ENCODE measurements at regions not wholly inside any gene's neighbourhood (a gene's known extent, or its start where the extent isn't known, plus 50 kb on each side); places are given as distances from the start of the nearest gene placed in this dataset.
"Not testable (repeated sequence)": the region's sequence is repeated elsewhere in the genome, so short reads cannot be mapped to it uniquely, and the experiment has no call there.

DNA sequence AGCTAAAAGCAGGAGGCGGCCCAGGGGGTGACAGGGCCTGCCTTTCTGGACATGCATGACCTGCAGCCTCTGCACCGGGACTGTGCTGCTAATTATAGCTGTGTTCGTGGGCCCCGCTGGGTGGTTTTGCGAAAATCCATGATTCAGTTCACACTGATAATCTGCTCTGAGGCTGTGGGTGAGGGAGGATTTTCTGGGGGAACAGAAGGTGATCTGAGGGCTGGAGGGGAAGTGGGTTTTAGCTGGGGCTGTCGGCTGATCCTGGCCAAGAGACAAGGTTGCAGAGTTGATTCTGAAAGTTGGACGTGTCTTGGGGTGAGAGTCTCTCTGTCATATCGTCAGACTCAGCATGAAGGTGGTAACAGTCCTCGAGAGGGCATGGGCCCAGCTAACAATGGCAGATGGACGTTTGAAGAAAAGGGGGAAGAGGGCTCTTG, 187.5 kb upstream of the ZNF469 start:
- H3K9me3 ChIP-seq (ENCODE audit: control insufficient read depth in 3 of 3, low read length in 3 of 3), result no peaks in the 10 kb centered on the region
- H3K27me3 ChIP-seq (ENCODE audit: control insufficient read depth in 3 of 3, insufficient read depth in 3 of 3, low read length in 3 of 3), result peaks cover 0 to 7% (median 0%) of the 10 kb centered on the region in 3 donors
- H3K36me3 ChIP-seq (ENCODE audit: control insufficient read depth in 3 of 3, insufficient read depth in 3 of 3, low read length in 3 of 3), result no peaks in the 10 kb centered on the region
- H3K27ac ChIP-seq (ENCODE audit: low read depth, low read length), result peak overlapping the region; percentile 73
- H3K4me1 ChIP-seq (ENCODE audit: control insufficient read depth in 3 of 3, insufficient read depth in 3 of 3, low read length in 3 of 3), result peaks cover 5 to 11% (median 7%) of the 10 kb centered on the region in 3 donors
- peak overlapping the region in 1 of 3 donors; percentile 74 for H3K9ac ChIP-seq (ENCODE audit: low read depth in 1 of 3, low read length in 3 of 3)
- H3K4me3 ChIP-seq (ENCODE audit: low read length in 3 of 3), result no peak overlapping the region

DNA sequence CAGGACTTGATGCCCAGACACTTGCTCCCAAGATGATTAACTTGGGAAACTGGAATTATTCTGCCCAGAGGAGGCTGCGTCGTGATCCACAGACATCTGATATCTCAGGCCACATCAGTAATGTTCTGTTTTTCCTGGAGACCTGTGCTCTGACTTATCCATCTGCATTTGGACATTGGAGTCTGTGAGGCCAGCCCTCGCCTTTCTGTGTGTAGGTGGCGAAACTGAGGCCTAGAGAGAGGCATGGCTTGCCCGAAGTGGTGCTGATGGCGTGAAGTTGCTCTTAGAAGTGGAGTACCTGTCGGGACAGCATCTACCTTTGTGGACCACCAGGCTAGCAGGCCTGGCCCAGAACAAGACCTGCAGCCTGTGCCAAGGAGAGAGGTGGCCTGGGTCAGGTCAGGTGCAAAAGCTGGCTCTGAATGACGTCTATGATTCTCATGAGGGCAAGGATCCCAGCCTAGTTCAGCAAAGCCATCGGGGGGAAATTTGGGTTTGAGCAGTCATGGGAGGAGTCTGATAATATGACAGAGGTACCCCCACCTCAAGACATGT, 186.8 kb upstream of the ZNF469 start:
- Histone ChIP-seq H3K9ac (ENCODE audit: low read depth in 1 of 3, low read length in 3 of 3) (no peak overlapping the region), H3K27ac (ENCODE audit: low read depth, low read length) (no peak overlapping the region), H3K9me3 (ENCODE audit: control insufficient read depth in 3 of 3, low read length in 3 of 3) (no peaks in the 10 kb centered on the region), H3K27me3 (ENCODE audit: control insufficient read depth in 3 of 3, insufficient read depth in 3 of 3, low read length in 3 of 3) (peaks cover 0 to 7% (median 0%) of the 10 kb centered on the region in 3 donors), H3K36me3 (ENCODE audit: control insufficient read depth in 3 of 3, insufficient read depth in 3 of 3, low read length in 3 of 3) (no peaks in the 10 kb centered on the region), H3K4me1 (ENCODE audit: control insufficient read depth in 3 of 3, insufficient read depth in 3 of 3, low read length in 3 of 3) (peaks cover 5 to 11% (median 7%) of the 10 kb centered on the region in 3 donors), H3K4me3 (ENCODE audit: low read length in 3 of 3) (no peak overlapping the region)

DNA sequence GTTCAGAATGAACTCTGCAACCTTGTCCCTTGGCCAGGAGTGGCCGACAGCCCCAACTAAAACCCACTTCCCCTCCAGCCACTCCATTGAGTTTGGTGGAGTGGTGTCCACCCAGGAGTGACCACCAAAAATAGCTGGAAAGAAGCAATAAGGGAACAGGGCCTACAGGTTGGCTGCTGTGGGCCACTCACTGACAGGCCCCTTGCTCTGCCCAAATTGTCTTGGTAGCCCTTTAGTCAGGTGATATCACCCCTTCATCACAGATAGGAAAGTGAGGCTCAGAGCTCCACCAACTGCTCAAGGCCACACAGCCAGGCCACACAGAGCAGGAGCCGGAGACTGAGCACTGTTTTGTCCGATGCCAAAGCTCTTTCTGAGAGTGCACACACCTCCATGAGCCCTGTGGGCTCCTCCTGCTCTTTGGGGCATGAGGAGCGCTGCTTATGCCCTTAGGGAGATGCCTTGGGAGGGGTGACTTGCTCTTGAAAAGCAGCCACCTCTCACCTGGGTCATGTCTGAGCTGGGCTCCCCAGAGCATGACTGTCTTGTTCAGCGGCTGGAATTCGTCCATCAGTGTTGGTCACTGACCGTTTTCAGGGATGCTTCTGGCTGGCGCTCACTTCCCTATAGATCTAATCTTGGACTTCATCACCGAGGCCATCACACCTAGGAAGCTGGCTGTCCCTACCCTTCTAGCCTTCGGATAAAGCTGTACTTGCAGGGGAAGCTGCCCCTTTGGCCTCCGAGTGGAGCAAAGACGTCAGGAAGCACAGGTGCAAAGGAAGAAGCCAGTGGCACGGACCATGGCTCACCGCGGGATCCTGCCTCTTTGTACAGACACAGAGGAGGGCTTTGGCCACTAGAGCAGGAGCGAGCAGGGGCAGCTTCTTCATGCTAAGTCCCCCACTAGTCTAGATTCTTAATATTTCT, 186.0 kb upstream of the ZNF469 start:
- H3K9me3 ChIP-seq (ENCODE audit: control insufficient read depth in 3 of 3, low read length in 3 of 3), result no peaks in the 10 kb centered on the region
- H3K27me3 ChIP-seq (ENCODE audit: control insufficient read depth in 3 of 3, insufficient read depth in 3 of 3, low read length in 3 of 3), result peaks cover 0 to 10% (median 0%) of the 10 kb centered on the region in 3 donors
- H3K36me3 ChIP-seq (ENCODE audit: control insufficient read depth in 3 of 3, insufficient read depth in 3 of 3, low read length in 3 of 3), result no peaks in the 10 kb centered on the region
- H3K4me3 ChIP-seq (ENCODE audit: low read length in 3 of 3), result no peak overlapping the region
- H3K27ac ChIP-seq (ENCODE audit: low read depth, low read length), result no peak overlapping the region
- H3K9ac ChIP-seq (ENCODE audit: low read depth in 1 of 3, low read length in 3 of 3), result no peak overlapping the region
- H3K4me1 ChIP-seq (ENCODE audit: control insufficient read depth in 3 of 3, insufficient read depth in 3 of 3, low read length in 3 of 3), result peaks cover 5 to 11% (median 7%) of the 10 kb centered on the region in 3 donors

DNA sequence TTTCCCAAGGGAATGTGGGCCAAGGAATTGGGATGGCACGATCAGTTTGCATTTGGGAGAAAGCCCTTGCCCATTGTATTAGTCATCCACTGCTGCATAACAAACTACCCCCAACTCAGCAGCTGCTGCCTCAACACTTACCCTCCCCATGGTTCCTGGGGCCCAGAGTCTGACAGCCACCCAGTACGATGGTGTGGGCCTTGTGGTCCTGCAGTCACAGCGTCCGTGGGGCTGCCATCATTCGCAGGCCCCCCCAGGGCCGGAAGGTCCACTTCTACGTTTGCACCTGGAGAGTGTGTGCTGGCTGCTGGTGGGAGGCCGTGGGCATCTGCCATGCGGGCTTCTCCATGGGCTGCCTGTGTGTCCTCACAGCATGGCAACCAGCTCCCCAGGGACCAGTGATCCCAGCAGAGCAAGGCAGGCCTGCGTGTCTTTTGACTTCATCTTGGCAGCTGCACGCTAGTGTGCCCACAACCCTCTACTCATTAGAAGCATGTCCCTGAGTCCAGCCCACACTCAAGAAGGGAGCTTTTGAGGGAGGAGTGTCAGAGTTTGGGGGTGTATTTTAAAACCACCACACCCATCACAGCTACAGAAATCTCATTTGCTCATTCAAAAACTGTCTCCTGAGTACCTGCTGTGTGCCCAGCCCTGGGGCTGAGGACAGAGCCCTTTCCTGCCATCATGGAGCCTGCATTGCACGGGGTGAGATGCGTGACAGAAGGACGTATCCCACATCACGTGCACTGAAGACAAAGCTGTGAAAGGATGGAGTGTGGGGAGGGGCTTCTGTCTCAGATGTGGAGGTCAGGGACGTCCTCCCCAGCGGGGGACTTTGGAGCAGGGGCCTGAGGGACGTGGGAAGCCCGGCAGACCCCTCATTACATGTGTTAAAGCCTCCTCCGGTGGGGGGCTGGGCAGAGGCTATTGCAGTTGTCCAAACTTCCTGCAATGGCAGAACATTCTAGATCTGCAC, 185.0 kb upstream of the ZNF469 start:
- H3K9ac ChIP-seq (ENCODE audit: low read depth in 1 of 3, low read length in 3 of 3), result no peak overlapping the region
- H3K27me3 ChIP-seq (ENCODE audit: control insufficient read depth in 3 of 3, insufficient read depth in 3 of 3, low read length in 3 of 3), result peaks cover 0 to 14% (median 0%) of the 10 kb centered on the region in 3 donors
- no peak overlapping the region for H3K27ac ChIP-seq (ENCODE audit: low read depth, low read length)
- peaks cover 5 to 11% (median 7%) of the 10 kb centered on the region in 3 donors for H3K4me1 ChIP-seq (ENCODE audit: control insufficient read depth in 3 of 3, insufficient read depth in 3 of 3, low read length in 3 of 3)
- H3K4me3 ChIP-seq (ENCODE audit: low read length in 3 of 3), result no peak overlapping the region
- H3K9me3 ChIP-seq (ENCODE audit: control insufficient read depth in 3 of 3, low read length in 3 of 3), result no peaks in the 10 kb centered on the region
- no peaks in the 10 kb centered on the region for H3K36me3 ChIP-seq (ENCODE audit: control insufficient read depth in 3 of 3, insufficient read depth in 3 of 3, low read length in 3 of 3)

DNA sequence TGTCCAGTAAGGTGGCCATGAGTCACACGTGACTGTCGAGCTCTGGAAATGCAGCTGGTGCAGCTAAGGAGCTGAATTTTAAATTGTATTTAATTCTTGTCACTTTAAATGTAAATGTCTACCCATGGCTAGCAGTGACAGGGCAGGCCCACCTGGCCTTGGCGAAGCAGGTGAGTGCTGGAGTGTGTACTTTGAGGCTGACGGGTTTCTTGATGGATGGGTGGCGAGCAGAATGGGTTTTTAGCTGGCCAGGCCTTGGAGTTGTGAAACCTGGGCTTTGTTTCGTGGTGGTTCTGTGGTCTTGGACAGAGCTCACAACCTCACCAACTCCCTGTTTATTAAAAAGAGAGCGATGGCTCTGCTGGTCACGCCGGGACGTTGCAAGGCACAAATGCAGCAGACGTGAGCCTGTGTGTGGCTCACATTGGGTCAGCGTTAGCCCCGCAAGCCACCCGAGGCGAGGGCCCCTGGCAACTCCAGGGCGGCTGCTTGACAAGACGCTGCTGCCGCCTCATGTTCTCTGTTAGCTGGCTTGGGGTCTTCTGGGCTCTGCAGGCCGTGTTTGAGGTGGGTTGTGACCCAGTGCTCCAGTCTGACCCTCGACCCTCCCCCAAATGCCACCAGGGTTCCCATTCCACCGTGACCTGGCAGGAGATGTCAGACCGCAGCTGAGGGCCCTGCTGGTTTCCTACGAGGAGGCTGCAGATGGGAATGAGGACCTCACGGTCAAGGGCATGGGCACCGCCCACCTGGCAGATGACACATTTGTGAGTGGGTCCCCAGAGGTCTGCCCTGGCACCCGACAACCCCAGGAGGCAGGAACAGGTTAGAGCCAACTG, 184.1 kb upstream of the ZNF469 start:
- H3K9me3 ChIP-seq (ENCODE audit: control insufficient read depth in 3 of 3, low read length in 3 of 3); H3K4me3 ChIP-seq (ENCODE audit: low read length in 3 of 3); H3K9ac ChIP-seq (ENCODE audit: low read depth in 1 of 3, low read length in 3 of 3); H3K36me3 ChIP-seq (ENCODE audit: control insufficient read depth in 3 of 3, insufficient read depth in 3 of 3, low read length in 3 of 3); H3K27ac ChIP-seq (ENCODE audit: low read depth, low read length): not testable (repeated sequence)
- Histone ChIP-seq H3K27me3 (ENCODE audit: control insufficient read depth in 3 of 3, insufficient read depth in 3 of 3, low read length in 3 of 3) (peaks cover 0 to 14% (median 0%) of the 10 kb centered on the region in 3 donors), H3K4me1 (ENCODE audit: control insufficient read depth in 3 of 3, insufficient read depth in 3 of 3, low read length in 3 of 3) (peaks cover 5 to 11% (median 7%) of the 10 kb centered on the region in 3 donors)

DNA sequence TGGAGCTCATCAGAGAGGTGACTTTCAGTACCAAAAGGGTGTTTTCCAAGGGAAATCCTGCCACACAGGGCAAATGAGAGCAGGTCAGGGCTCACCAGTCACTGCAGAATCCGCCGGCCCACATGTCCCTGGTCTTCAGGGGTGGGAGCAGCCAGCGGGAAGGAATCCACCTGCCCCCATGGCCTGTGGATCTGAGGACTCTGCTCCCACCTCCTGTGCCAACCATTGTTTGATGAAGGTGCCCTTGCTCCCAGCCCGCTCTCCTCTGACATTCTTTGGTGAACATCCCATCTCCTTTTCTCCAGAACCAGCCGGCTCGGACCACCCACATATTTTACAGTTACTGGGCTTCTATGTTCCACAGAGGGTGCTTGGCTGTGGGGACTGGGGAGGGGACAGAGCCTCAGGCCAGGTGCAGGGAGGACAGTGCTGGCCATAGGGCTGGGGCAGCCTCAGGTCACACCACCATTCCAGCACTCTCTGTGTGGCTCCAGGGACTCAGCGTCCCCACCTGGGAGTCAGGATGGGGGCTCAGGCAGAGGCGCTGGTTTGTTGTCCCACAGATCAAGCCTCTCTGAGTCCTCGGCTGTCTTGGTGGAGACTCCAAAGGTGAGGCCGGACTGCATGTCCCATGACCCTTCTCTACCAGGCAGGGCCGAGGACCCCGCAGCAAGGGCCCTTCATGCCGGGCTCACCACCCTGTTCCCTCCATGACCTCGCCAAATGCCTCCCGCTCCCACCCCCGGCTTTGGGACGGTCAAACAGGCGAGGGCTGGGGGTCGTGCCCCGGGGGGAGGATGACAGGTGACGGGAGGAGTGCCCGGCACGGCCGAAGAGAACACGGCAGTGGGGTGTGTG, 183.2 kb upstream of the ZNF469 start:
- H3K9ac ChIP-seq (ENCODE audit: low read depth in 1 of 3, low read length in 3 of 3); H3K27ac ChIP-seq (ENCODE audit: low read depth, low read length); H3K36me3 ChIP-seq (ENCODE audit: control insufficient read depth in 3 of 3, insufficient read depth in 3 of 3, low read length in 3 of 3); H3K4me1 ChIP-seq (ENCODE audit: control insufficient read depth in 3 of 3, insufficient read depth in 3 of 3, low read length in 3 of 3); H3K9me3 ChIP-seq (ENCODE audit: control insufficient read depth in 3 of 3, low read length in 3 of 3); H3K4me3 ChIP-seq (ENCODE audit: low read length in 3 of 3): not testable (repeated sequence)
- H3K27me3 ChIP-seq (ENCODE audit: control insufficient read depth in 3 of 3, insufficient read depth in 3 of 3, low read length in 3 of 3), result peaks cover 0 to 14% (median 0%) of the 10 kb centered on the region in 3 donors

DNA sequence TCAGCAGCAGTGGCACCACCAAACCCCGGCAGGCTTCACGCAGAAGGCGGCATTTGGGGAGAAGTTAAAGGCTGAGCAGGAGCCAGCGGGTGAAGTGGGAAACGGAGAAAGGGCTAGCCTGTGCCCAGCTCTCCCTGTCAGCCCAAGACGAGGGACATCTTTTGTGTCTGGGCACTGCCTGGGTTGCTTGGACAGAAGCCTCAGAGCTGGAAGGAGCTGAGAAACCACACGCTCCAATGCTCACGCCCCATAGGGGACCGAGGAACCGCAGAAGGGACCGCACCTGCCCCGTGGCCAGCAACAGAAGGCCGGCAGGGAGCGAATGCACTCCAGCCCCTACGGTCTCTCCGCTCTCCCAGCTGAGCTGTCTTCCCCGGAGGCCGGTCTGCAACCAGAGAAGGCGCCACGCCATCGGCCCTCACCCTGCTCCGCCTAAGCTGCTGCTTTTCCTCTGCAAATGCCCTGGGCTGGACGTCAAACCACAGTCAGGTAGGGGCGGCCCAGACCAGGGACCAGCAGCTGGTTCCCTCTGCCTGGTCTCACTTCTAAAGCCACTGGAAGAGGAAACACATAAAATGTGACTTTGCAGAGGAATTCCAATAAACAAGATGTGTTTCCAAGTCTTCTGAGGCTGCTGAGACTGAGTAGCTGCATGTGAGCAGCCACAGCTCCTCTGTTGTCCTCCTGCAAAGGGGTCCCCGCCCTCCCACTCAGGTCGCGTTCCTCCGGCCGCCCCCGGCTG, 182.4 kb upstream of the ZNF469 start:
- not testable (repeated sequence) for H3K36me3 ChIP-seq (ENCODE audit: control insufficient read depth in 3 of 3, insufficient read depth in 3 of 3, low read length in 3 of 3); H3K4me3 ChIP-seq (ENCODE audit: low read length in 3 of 3); H3K27ac ChIP-seq (ENCODE audit: low read depth, low read length); H3K9ac ChIP-seq (ENCODE audit: low read depth in 1 of 3, low read length in 3 of 3); H3K9me3 ChIP-seq (ENCODE audit: control insufficient read depth in 3 of 3, low read length in 3 of 3); H3K4me1 ChIP-seq (ENCODE audit: control insufficient read depth in 3 of 3, insufficient read depth in 3 of 3, low read length in 3 of 3)
- peaks cover 0 to 14% (median 0%) of the 10 kb centered on the region in 3 donors for H3K27me3 ChIP-seq (ENCODE audit: control insufficient read depth in 3 of 3, insufficient read depth in 3 of 3, low read length in 3 of 3)

DNA sequence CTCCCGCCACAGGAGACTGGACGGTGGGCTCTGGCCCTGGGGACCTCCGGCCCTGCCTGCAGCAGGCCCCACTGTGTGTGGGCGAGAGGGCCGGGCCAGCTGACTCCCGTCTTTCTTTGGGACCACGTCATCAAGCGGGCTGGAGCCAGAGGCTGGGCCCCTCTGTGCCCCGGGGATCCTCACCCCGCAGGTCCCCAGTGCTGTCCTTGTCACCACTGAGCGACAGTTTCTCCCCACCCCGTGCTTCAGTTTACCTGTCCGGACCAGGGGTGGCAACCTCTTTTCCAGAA, 181.9 kb upstream of the ZNF469 start:
- Histone ChIP-seq H3K27me3 (ENCODE audit: control insufficient read depth in 3 of 3, insufficient read depth in 3 of 3, low read length in 3 of 3) (peaks cover 0 to 14% (median 0%) of the 10 kb centered on the region in 3 donors), H3K4me3 (ENCODE audit: low read length in 3 of 3) (no peak overlapping the region), H3K36me3 (ENCODE audit: control insufficient read depth in 3 of 3, insufficient read depth in 3 of 3, low read length in 3 of 3) (no peaks in the 10 kb centered on the region), H3K27ac (ENCODE audit: low read depth, low read length) (no peak overlapping the region), H3K4me1 (ENCODE audit: control insufficient read depth in 3 of 3, insufficient read depth in 3 of 3, low read length in 3 of 3) (no peaks in the 10 kb centered on the region), H3K9me3 (ENCODE audit: control insufficient read depth in 3 of 3, low read length in 3 of 3) (no peaks in the 10 kb centered on the region), H3K9ac (ENCODE audit: low read depth in 1 of 3, low read length in 3 of 3) (no peak overlapping the region)

All from skeletal muscle tissue (tissue), 3 donors.